GM12878 (cell line): ENCODE measurements at regions not wholly inside any gene's neighbourhood (a gene's known extent, or its start where the extent isn't known, plus 50 kb on each side); places are given as distances from the start of the nearest gene placed in this dataset.

Source experiments
- ATAC-seq: fragments of 200-7000 bp; cut with Tn5 transposase; 3 replicates; pipeline ENCODE4 v1.9.1; 2020; ENCODE audit warnings: mild to moderate bottlenecking, moderate library complexity
- BruUV-seq: library from RNA; stranded (reverse); fragments of 400-500 nt; replicated peaks from 2 replicates; lab custom pipeline; 2021; lab: Mats Ljungman, UMichigan
- CTCF ChIA-PET: fragments of 300-600 bp; sonication (Branson Sonifier 250); formaldehyde crosslinking; extraction: SDS; loops from one replicate; lab custom pipeline; 2021; ENCODE audit warnings: inconsistent platforms; lab: Yijun Ruan, JAX
- POLR2A ChIA-PET: fragments of 350-600 bp; formaldehyde crosslinking; extraction: SDS; loops from one replicate; lab custom pipeline; 2021; ENCODE audit warnings: inconsistent platforms; lab: Charles Lee
- RAD21 ChIA-PET: fragments of 300-600 bp; sonication (Branson Sonifier 250); formaldehyde crosslinking; loops from one replicate; lab custom pipeline; 2023; ENCODE audit warnings: antibody characterized with exemption; ENCODE audit not compliant: unreplicated experiment; lab: Charles Lee
- SMC1A ChIA-PET: fragments of 300-600 bp; sonication (Branson Sonifier 250); formaldehyde crosslinking; loops from one replicate; lab custom pipeline; 2023; ENCODE audit not compliant: unreplicated experiment, uncharacterized antibody; lab: Charles Lee
- DNase-seq: peaks from one replicate; pipeline ENCODE4 v3.0.0-alpha.2; 2011; ENCODE audit warnings: low read depth, low spot score
- FAIRE-seq: peaks from 3 replicates; lab custom pipeline; 2011; peaks lifted over from hg19 to GRCh38; lab: Jason Lieb, UNC
- H2AFZ ChIP-seq: 2 replicates; pipeline ENCODE4 v1.6.0; 2011; ENCODE audit warnings: low read depth, low read length, control low read depth; ENCODE audit not compliant: control insufficient read depth
- H3K27ac ChIP-seq: 2 replicates; pipeline ENCODE4 v1.5.1; 2011; ENCODE audit warnings: control low read depth; ENCODE audit not compliant: control insufficient read depth, insufficient read depth
- H3K27me3 ChIP-seq, 2 experiments: replicated peaks in 1 of 2; 2 replicates each; pipeline versions ENCODE4 v1.6.0 to v1.6.1; 2011; ENCODE audit warnings: low read length in 1 of 2; ENCODE audit not compliant: control insufficient read depth in 2 of 2, insufficient read depth in 2 of 2
- H3K36me3 ChIP-seq, 2 experiments: 2 replicates each; pipeline ENCODE4 v1.5.1; 2011; ENCODE audit warnings: low read length in 1 of 2; ENCODE audit not compliant: control insufficient read depth in 2 of 2, insufficient read depth in 2 of 2
- H3K4me1 ChIP-seq: 2 replicates; pipeline ENCODE4 v1.6.1; 2011; ENCODE audit warnings: mild to moderate bottlenecking, low read length, moderate library complexity, mixed read lengths; ENCODE audit not compliant: control insufficient read depth, insufficient read depth
- H3K4me2 ChIP-seq: 2 replicates; pipeline ENCODE4 v1.6.0; 2011; ENCODE audit warnings: control low read depth; ENCODE audit not compliant: control insufficient read depth, insufficient read depth
- H3K4me3 ChIP-seq: fragments of 200-600 bp; sonication (generic); 2 replicates; pipeline ENCODE4 v1.5.1; 2016
- H3K79me2 ChIP-seq: 2 replicates; pipeline ENCODE4 v1.6.0; 2011; ENCODE audit warnings: low read length; ENCODE audit not compliant: control insufficient read depth, insufficient read depth
- H3K9ac ChIP-seq: 2 replicates; pipeline ENCODE4 v1.8.0; 2011; ENCODE audit warnings: low read length, control low read depth, mixed read lengths; ENCODE audit not compliant: control insufficient read depth, insufficient read depth
- H3K9me3 ChIP-seq: replicated peaks from 3 replicates; pipeline ENCODE4 v1.5.1; 2011; ENCODE audit warnings: mild to moderate bottlenecking, low read length; ENCODE audit not compliant: control insufficient read depth, insufficient read depth
- H4K20me1 ChIP-seq: 2 replicates; pipeline ENCODE4 v1.6.0; 2011; ENCODE audit not compliant: control insufficient read depth, insufficient read depth
- BRCA1 ChIP-seq: IDR thresholded peaks from 2 replicates; pipeline ENCODE4 v1.6.1; 2011; ENCODE audit warnings: low read depth, low read length, improper control_type of control experiment
- CHD2 ChIP-seq: IDR thresholded peaks from 2 replicates; pipeline ENCODE4 v1.6.1; 2011; ENCODE audit warnings: low read depth, low read length, improper control_type of control experiment, borderline replicate concordance
- FOXM1 ChIP-seq: IDR thresholded peaks from 2 replicates; pipeline ENCODE4 v1.6.1; 2012; ENCODE audit warnings: low read depth, mild to moderate bottlenecking, inconsistent platforms, low read length, moderate library complexity
- NBN ChIP-seq: fragments of 450-650 bp; IDR thresholded peaks from 2 replicates; pipeline ENCODE4 v1.6.1; 2016
- NFIC ChIP-seq: IDR thresholded peaks from 2 replicates; pipeline ENCODE4 v1.6.1; 2012; ENCODE audit warnings: low read depth, mild to moderate bottlenecking, inconsistent platforms, low read length, moderate library complexity
- PAX8 ChIP-seq: fragments of 450-650 bp; IDR thresholded peaks from 2 replicates; pipeline ENCODE4 v1.6.1; 2017; ENCODE audit warnings: mild to moderate bottlenecking, moderate library complexity
- POLR2AphosphoS2 ChIP-seq: IDR thresholded peaks from 2 replicates; pipeline ENCODE4 v1.6.1; 2011; ENCODE audit warnings: low read depth, mild to moderate bottlenecking, low read length, improper control_type of control experiment, moderate library complexity
- RAD21 ChIP-seq: IDR thresholded peaks from 2 replicates; pipeline ENCODE4 v1.6.1; 2011; ENCODE audit warnings: mild to moderate bottlenecking, low read depth, low read length, moderate library complexity; ENCODE audit not compliant: insufficient read depth
- RAD51 ChIP-seq: fragments of 450-650 bp; IDR thresholded peaks from 2 replicates; pipeline ENCODE4 v1.6.1; 2016; ENCODE audit warnings: moderate library complexity, mild to moderate bottlenecking, inconsistent platforms
- RCOR1 ChIP-seq: conservative IDR thresholded peaks from 2 replicates; pipeline ENCODE4 v1.6.1; 2012; ENCODE audit warnings: low read depth, low read length, improper control_type of control experiment
- SIX5 ChIP-seq: IDR thresholded peaks from 2 replicates; pipeline ENCODE4 v1.6.1; 2011; ENCODE audit warnings: mild to moderate bottlenecking, low read depth, low read length, moderate library complexity; ENCODE audit not compliant: severe bottlenecking
- SMC3 ChIP-seq: IDR thresholded peaks from 2 replicates; pipeline ENCODE4 v1.6.1; 2011; ENCODE audit warnings: low read length, improper control_type of control experiment, borderline replicate concordance
- SUZ12 ChIP-seq: fragments of 200-600 bp; sonication (generic); IDR thresholded peaks from one replicate; pipeline ENCODE4 v1.6.1; 2018; ENCODE audit warnings: antibody characterized with exemption, mild to moderate bottlenecking; ENCODE audit not compliant: unreplicated experiment
- YBX1 ChIP-seq: fragments of 450-650 bp; IDR thresholded peaks from 2 replicates; pipeline ENCODE4 v1.6.1; 2016; ENCODE audit warnings: antibody characterized with exemption
- ZNF274 ChIP-seq: IDR thresholded peaks from one replicate; pipeline ENCODE4 v1.8.0; 2011; ENCODE audit not compliant: insufficient read length, insufficient read depth
- ZZZ3 ChIP-seq: IDR thresholded peaks from 2 replicates; pipeline ENCODE4 v1.6.1; 2011; ENCODE audit warnings: low read depth; ENCODE audit not compliant: control insufficient read depth, insufficient read length
- WGBS: methylation state at CpG from one replicate; pipeline ENCODE4 v1.1.6; 2016; ENCODE audit warnings: low lambda C conversion rate; ENCODE audit not compliant: insufficient replicate concordance, insufficient coverage; ENCODE audit errors: missing lambda C conversion rate; 5-methylcytosine and 5-hydroxymethylcytosine counted together
- in situ Hi-C: fragments of 300-500 bp; cut with MboI; formaldehyde crosslinking; loops from 9 replicates; pipeline ENCODE4 v1.14.3; 2018; ENCODE audit warnings: mixed read lengths
- intact Hi-C: fragments of 100-400 bp; cut with micrococcal nuclease; formaldehyde crosslinking; loops from one replicate; pipeline ENCODE4 v1.14.2; 2022; ENCODE audit not compliant: unreplicated experiment
- TF ChIP-seq, protein P1 (sequence below): fragments of 450-650 bp; conservative IDR thresholded peaks from 2 replicates; pipeline ENCODE4 v1.6.1; 2017; ENCODE audit warnings: mild to moderate bottlenecking, moderate library complexity
- TF ChIP-seq, protein P2 (sequence below): fragments of 450-650 bp; IDR thresholded peaks from 2 replicates; pipeline ENCODE4 v1.6.1; 2017; ENCODE audit warnings: mild to moderate bottlenecking, moderate library complexity
- TF ChIP-seq, protein P3 (sequence below): fragments of 450-650 bp; IDR thresholded peaks from 2 replicates; pipeline ENCODE4 v1.6.1; 2017; ENCODE audit warnings: low read depth, mild to moderate bottlenecking, moderate library complexity

DNA sequence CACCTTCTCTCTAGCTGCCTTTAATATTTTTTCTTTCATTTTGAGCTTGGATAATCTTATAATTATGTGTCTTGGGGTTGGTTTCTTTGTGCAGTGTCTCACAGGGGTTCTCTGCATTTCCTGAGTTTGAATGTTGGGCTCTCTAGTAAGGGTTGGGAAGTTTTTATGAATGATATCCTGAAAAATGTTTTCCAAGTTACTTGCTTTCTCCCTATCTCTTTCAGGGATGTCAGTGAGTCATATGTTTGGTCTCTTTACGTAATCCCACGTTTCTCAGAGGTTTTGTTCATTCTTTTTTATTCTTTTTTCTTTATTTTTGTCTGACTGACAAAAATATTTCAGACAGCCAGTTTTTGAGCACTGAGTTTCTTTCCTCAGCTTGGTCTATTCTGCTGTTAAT lies 55.4 kb upstream of the CCDC190 start:
- no peak overlapping the region for H3K27ac ChIP-seq
- POLR2A ChIA-PET = no interaction called here
- TF ChIP-seq NBN = no peak
- no peak for TF ChIP-seq ZNF274
- TF ChIP-seq CHD2 = no peak
- no peak for TF ChIP-seq SIX5
- TF ChIP-seq PAX8 = no peak
- no peak for TF ChIP-seq SUZ12
- TF ChIP-seq, protein P1, sequence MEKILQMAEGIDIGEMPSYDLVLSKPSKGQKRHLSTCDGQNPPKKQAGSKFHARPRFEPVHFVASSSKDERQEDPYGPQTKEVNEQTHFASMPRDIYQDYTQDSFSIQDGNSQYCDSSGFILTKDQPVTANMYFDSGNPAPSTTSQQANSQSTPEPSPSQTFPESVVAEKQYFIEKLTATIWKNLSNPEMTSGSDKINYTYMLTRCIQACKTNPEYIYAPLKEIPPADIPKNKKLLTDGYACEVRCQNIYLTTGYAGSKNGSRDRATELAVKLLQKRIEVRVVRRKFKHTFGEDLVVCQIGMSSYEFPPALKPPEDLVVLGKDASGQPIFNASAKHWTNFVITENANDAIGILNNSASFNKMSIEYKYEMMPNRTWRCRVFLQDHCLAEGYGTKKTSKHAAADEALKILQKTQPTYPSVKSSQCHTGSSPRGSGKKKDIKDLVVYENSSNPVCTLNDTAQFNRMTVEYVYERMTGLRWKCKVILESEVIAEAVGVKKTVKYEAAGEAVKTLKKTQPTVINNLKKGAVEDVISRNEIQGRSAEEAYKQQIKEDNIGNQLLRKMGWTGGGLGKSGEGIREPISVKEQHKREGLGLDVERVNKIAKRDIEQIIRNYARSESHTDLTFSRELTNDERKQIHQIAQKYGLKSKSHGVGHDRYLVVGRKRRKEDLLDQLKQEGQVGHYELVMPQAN = no peak
- TF ChIP-seq NFIC = no peak
- TF ChIP-seq ZZZ3 = no peak
- TF ChIP-seq, protein P2, sequence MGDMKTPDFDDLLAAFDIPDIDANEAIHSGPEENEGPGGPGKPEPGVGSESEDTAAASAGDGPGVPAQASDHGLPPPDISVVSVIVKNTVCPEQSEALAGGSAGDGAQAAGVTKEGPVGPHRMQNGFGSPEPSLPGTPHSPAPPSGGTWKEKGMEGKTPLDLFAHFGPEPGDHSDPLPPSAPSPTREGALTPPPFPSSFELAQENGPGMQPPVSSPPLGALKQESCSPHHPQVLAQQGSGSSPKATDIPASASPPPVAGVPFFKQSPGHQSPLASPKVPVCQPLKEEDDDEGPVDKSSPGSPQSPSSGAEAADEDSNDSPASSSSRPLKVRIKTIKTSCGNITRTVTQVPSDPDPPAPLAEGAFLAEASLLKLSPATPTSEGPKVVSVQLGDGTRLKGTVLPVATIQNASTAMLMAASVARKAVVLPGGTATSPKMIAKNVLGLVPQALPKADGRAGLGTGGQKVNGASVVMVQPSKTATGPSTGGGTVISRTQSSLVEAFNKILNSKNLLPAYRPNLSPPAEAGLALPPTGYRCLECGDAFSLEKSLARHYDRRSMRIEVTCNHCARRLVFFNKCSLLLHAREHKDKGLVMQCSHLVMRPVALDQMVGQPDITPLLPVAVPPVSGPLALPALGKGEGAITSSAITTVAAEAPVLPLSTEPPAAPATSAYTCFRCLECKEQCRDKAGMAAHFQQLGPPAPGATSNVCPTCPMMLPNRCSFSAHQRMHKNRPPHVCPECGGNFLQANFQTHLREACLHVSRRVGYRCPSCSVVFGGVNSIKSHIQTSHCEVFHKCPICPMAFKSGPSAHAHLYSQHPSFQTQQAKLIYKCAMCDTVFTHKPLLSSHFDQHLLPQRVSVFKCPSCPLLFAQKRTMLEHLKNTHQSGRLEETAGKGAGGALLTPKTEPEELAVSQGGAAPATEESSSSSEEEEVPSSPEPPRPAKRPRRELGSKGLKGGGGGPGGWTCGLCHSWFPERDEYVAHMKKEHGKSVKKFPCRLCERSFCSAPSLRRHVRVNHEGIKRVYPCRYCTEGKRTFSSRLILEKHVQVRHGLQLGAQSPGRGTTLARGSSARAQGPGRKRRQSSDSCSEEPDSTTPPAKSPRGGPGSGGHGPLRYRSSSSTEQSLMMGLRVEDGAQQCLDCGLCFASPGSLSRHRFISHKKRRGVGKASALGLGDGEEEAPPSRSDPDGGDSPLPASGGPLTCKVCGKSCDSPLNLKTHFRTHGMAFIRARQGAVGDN = no peak
- no peak for TF ChIP-seq RAD51
- TF ChIP-seq, protein P3, sequence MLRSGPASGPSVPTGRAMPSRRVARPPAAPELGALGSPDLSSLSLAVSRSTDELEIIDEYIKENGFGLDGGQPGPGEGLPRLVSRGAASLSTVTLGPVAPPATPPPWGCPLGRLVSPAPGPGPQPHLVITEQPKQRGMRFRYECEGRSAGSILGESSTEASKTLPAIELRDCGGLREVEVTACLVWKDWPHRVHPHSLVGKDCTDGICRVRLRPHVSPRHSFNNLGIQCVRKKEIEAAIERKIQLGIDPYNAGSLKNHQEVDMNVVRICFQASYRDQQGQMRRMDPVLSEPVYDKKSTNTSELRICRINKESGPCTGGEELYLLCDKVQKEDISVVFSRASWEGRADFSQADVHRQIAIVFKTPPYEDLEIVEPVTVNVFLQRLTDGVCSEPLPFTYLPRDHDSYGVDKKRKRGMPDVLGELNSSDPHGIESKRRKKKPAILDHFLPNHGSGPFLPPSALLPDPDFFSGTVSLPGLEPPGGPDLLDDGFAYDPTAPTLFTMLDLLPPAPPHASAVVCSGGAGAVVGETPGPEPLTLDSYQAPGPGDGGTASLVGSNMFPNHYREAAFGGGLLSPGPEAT = no peak
- TF ChIP-seq FOXM1 = no peak
- TF ChIP-seq BRCA1 = no peak
- TF ChIP-seq RAD21 = no peak
- no peak for TF ChIP-seq YBX1
- TF ChIP-seq RCOR1 = no peak
- TF ChIP-seq SMC3 = no peak
- TF ChIP-seq POLR2AphosphoS2 = no peak
- in situ Hi-C loops (no loop called here), intact Hi-C loops (no loop called here)
- H3K36me3 ChIP-seq = no peaks in the 10 kb centered on the region
- no peak overlapping the region for H3K9ac ChIP-seq
- no peak overlapping the region for H3K4me2 ChIP-seq
- H3K4me3 ChIP-seq = no peak overlapping the region
- H3K4me1 ChIP-seq = no peaks in the 10 kb centered on the region
- no TSS peak for BruUV-seq
- H4K20me1 ChIP-seq = no peaks in the 10 kb centered on the region
- WGBS = 8% methylated on average over 2 of the region's 2 CpGs
- H3K27me3 ChIP-seq = peaks cover 0 to 2% of the 10 kb centered on the region in 2 experiments; a peak in 2 of 4 replicates
- RAD21 ChIA-PET = no interaction called here
- H2AFZ ChIP-seq = no peak overlapping the region
- CTCF ChIA-PET = interaction anchor here (0.6 to 0.8 kb wide), 2 partner anchors 15 to 219 kb away, joined by 3 read pairs; no protein-coding TSS in a partner anchor
- no peak for ATAC-seq
- FAIRE-seq = peak; percentile 18
- SMC1A ChIA-PET = no interaction called here
- H3K9me3 ChIP-seq = peaks cover 1% of the 10 kb centered on the region; the same call in 1 of the 3 replicates
- no peak for DNase-seq
- no peaks in the 10 kb centered on the region for H3K79me2 ChIP-seq
